GM12891 (cell line): ENCODE measurements at regions not wholly inside any gene's neighbourhood (a gene's known extent, or its start where the extent isn't known, plus 50 kb on each side); places are given as distances from the start of the nearest gene placed in this dataset.

Experiments
- POLR2A ChIP-seq: IDR thresholded peaks from 2 replicates; pipeline ENCODE4 v1.6.1; 2011; ENCODE audit warnings: low read depth, low read length, control low read depth
- POLR2AphosphoS5 ChIP-seq: IDR thresholded peaks from 2 replicates; pipeline ENCODE4 v1.6.1; 2011; ENCODE audit warnings: low read depth, low read length, control low read depth

DNA sequence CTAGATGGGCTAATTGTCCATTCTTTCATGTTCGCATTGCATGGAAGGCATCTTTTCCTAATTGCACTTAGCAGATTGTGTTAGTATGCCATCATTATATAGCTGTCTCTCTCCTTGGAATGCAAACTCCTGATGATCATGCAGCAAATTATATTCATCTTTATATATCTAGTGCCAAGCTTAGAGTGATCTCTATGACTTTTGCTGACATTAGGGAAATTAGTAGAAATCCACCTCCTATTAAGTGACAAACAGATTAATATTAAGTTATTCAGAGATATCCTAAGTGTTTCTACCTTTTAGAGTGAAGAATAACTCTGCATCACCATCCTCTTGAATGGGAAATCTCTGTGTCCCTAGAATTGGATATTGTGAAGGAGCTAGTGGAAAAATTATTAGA is 185.6 kb downstream of the FOXG1 start:
- no peak for TF ChIP-seq POLR2A
- TF ChIP-seq POLR2AphosphoS5, result no peak
